IMR-90 (cell line): ENCODE measurements at regions not wholly inside any gene's neighbourhood (a gene's known extent, or its start where the extent isn't known, plus 50 kb on each side); places are given as distances from the start of the nearest gene placed in this dataset.

ENCODE experiments used
- ATAC-seq: fragments of 200-7000 bp; cut with Tn5 transposase; 2 replicates; pipeline ENCODE4 v1.9.1; 2020; ENCODE audit warnings: low read depth, mild to moderate bottlenecking, moderate library complexity
- BruUV-seq: library from RNA; stranded (reverse); fragments of 400-500 nt; replicated peaks from 2 replicates; lab custom pipeline; 2021; lab: Mats Ljungman, UMichigan
- CTCF ChIA-PET: fragments of 300-600 bp; formaldehyde crosslinking; extraction: SDS; loops from one replicate; lab custom pipeline; 2021; ENCODE audit warnings: antibody characterized with exemption; lab: Yijun Ruan, JAX
- POLR2A ChIA-PET: fragments of 300-600 bp; sonication (Branson Sonifier 250); formaldehyde crosslinking; loops from one replicate; lab custom pipeline; 2022; ENCODE audit warnings: antibody characterized with exemption; ENCODE audit not compliant: unreplicated experiment; lab: Charles Lee
- DNase-seq: peaks from one replicate; pipeline ENCODE4 v3.0.0; 2013
- H2AFZ ChIP-seq: replicated peaks from 2 replicates; pipeline ENCODE3; 2013; ENCODE audit warnings: low read length, mild to moderate bottlenecking; ENCODE audit not compliant: poor library complexity
- H2AK5ac ChIP-seq: 2 replicates; pipeline ENCODE4 v1.6.1; 2013; ENCODE audit warnings: low read depth, low read length, inconsistent platforms
- H2AK9ac ChIP-seq: replicated peaks from 2 replicates; pipeline ENCODE3; 2013; ENCODE audit warnings: mild to moderate bottlenecking, low read depth, low read length, moderate library complexity; ENCODE audit not compliant: poor library complexity
- H2BK120ac ChIP-seq: 2 replicates; pipeline ENCODE4 v1.6.1; 2013; ENCODE audit warnings: low read depth, low read length, inconsistent platforms
- H2BK15ac ChIP-seq: 3 replicates; pipeline ENCODE4 v1.6.1; 2013; ENCODE audit warnings: low read depth, low read length, inconsistent platforms
- H2BK20ac ChIP-seq: 2 replicates; pipeline ENCODE4 v1.6.1; 2013; ENCODE audit warnings: low read depth, mild to moderate bottlenecking, inconsistent platforms, low read length, moderate library complexity
- H2BK5ac ChIP-seq: 2 replicates; pipeline ENCODE4 v1.6.1; 2013; ENCODE audit warnings: mild to moderate bottlenecking, low read depth, low read length, inconsistent platforms; ENCODE audit not compliant: poor library complexity, severe bottlenecking
- H3K14ac ChIP-seq: replicated peaks from 2 replicates; pipeline ENCODE4 v1.6.1; 2013; ENCODE audit warnings: low read depth, low read length, inconsistent platforms
- H3K18ac ChIP-seq: 2 replicates; pipeline ENCODE4 v1.6.1; 2013; ENCODE audit warnings: low read depth, low read length, control low read depth
- H3K23ac ChIP-seq: 2 replicates; pipeline ENCODE4 v1.6.1; 2013; ENCODE audit warnings: low read depth, low read length, inconsistent platforms
- H3K27ac ChIP-seq: 2 replicates; pipeline ENCODE4 v1.5.1; 2013; ENCODE audit warnings: mild to moderate bottlenecking, control low read depth, low read length; ENCODE audit not compliant: insufficient read depth
- H3K27me3 ChIP-seq: 2 replicates; pipeline ENCODE4 v1.6.1; 2013; ENCODE audit warnings: low read length; ENCODE audit not compliant: control insufficient read depth, insufficient read depth
- H3K36me3 ChIP-seq: 2 replicates; pipeline ENCODE4 v1.6.1; 2013; ENCODE audit warnings: low read length, mixed read lengths; ENCODE audit not compliant: control insufficient read depth, insufficient read depth
- H3K4ac ChIP-seq: 2 replicates; pipeline ENCODE4 v1.6.1; 2013; ENCODE audit warnings: low read depth, low read length, inconsistent platforms
- H3K4me1 ChIP-seq: 2 replicates; pipeline ENCODE4 v1.6.1; 2013; ENCODE audit warnings: low read length, mixed read lengths; ENCODE audit not compliant: control insufficient read depth, insufficient read depth
- H3K4me2 ChIP-seq: 2 replicates; pipeline ENCODE4 v1.6.1; 2013; ENCODE audit warnings: low read depth, mild to moderate bottlenecking, control low read depth, low read length, moderate library complexity
- H3K4me3 ChIP-seq: 2 replicates; pipeline ENCODE4 v1.5.1; 2013; ENCODE audit warnings: low read depth, mild to moderate bottlenecking, control low read depth, low read length, moderate library complexity; ENCODE audit not compliant: insufficient read depth
- H3K56ac ChIP-seq: 2 replicates; pipeline ENCODE4 v1.6.1; 2013; ENCODE audit warnings: low read length, inconsistent platforms; ENCODE audit not compliant: insufficient read depth; ENCODE audit errors: extremely low read depth
- H3K79me1 ChIP-seq, 2 experiments: 2 replicates each; pipeline ENCODE4 v1.6.1; 2013; ENCODE audit warnings: low read length in 2 of 2, inconsistent platforms in 1 of 2, low read depth in 1 of 2
- H3K9ac ChIP-seq: 2 replicates; pipeline ENCODE4 v1.6.1; 2013; ENCODE audit warnings: low read depth, low read length, control low read depth
- H3K9me1 ChIP-seq: 2 replicates; pipeline ENCODE4 v1.6.1; 2013; ENCODE audit warnings: low read length, inconsistent platforms; ENCODE audit not compliant: insufficient read depth
- H3K9me3 ChIP-seq: 2 replicates; pipeline ENCODE4 v1.6.1; 2013; ENCODE audit warnings: low read length; ENCODE audit not compliant: control insufficient read depth, insufficient read depth
- H4K20me1 ChIP-seq: 2 replicates; pipeline ENCODE4 v1.6.1; 2013; ENCODE audit warnings: low read length, inconsistent platforms; ENCODE audit not compliant: insufficient read depth
- H4K5ac ChIP-seq: 2 replicates; pipeline ENCODE4 v1.6.1; 2013; ENCODE audit warnings: mild to moderate bottlenecking, low read depth, low read length, control low read depth
- H4K8ac ChIP-seq, 2 experiments: 2 replicates each; pipeline ENCODE4 v1.6.1; 2013; ENCODE audit warnings: low read depth in 2 of 2, low read length in 2 of 2, control low read depth in 1 of 2, inconsistent platforms in 1 of 2
- H4K91ac ChIP-seq: 2 replicates; pipeline ENCODE4 v1.6.1; 2013; ENCODE audit warnings: low read depth, low read length, inconsistent platforms; ENCODE audit not compliant: insufficient read depth
- BHLHE40 ChIP-seq: fragments of 150-350 bp; IDR thresholded peaks from 2 replicates; pipeline ENCODE4 v1.6.1; 2016; ENCODE audit warnings: mild to moderate bottlenecking, low read depth, low read length
- CEBPB ChIP-seq: IDR thresholded peaks from 2 replicates; pipeline ENCODE4 v1.6.1; 2012; ENCODE audit warnings: low read depth, low read length, improper control_type of control experiment
- CHD1 ChIP-seq: IDR thresholded peaks from 2 replicates; pipeline ENCODE4 v1.6.1; 2012; ENCODE audit warnings: low read depth, low read length, improper control_type of control experiment
- ELK1 ChIP-seq: fragments of 150-350 bp; IDR thresholded peaks from 2 replicates; pipeline ENCODE4 v1.6.1; 2016; ENCODE audit warnings: low read depth, mild to moderate bottlenecking, low read length, moderate library complexity, borderline replicate concordance
- FOS ChIP-seq: fragments of 150-350 bp; IDR thresholded peaks from 2 replicates; pipeline ENCODE4 v1.6.1; 2016; ENCODE audit warnings: low read depth, low read length
- MAFK ChIP-seq: IDR thresholded peaks from 2 replicates; pipeline ENCODE4 v1.6.1; 2012; ENCODE audit warnings: low read depth, low read length, improper control_type of control experiment
- MAZ ChIP-seq: IDR thresholded peaks from 2 replicates; pipeline ENCODE4 v1.6.1; 2012; ENCODE audit warnings: low read depth, mild to moderate bottlenecking, low read length, improper control_type of control experiment, moderate library complexity, borderline replicate concordance
- MXI1 ChIP-seq: IDR thresholded peaks from 2 replicates; pipeline ENCODE4 v1.6.1; 2012; ENCODE audit warnings: low read depth, mild to moderate bottlenecking, low read length, moderate library complexity, borderline replicate concordance
- NFE2L2 ChIP-seq: fragments of 150-350 bp; IDR thresholded peaks from 2 replicates; pipeline ENCODE4 v1.6.1; 2016; ENCODE audit warnings: low read depth, mild to moderate bottlenecking, low read length
- POLR2A ChIP-seq: IDR thresholded peaks from 2 replicates; pipeline ENCODE4 v1.6.1; 2012; ENCODE audit warnings: mild to moderate bottlenecking, low read depth, low read length
- RAD21 ChIP-seq: IDR thresholded peaks from 2 replicates; pipeline ENCODE4 v1.6.1; 2012; ENCODE audit warnings: low read length, improper control_type of control experiment
- RCOR1 ChIP-seq: IDR thresholded peaks from 2 replicates; pipeline ENCODE4 v1.6.1; 2012; ENCODE audit warnings: mild to moderate bottlenecking, low read length, improper control_type of control experiment; ENCODE audit not compliant: insufficient replicate concordance
- RFX5 ChIP-seq: IDR thresholded peaks from 2 replicates; pipeline ENCODE4 v1.8.0; 2012; ENCODE audit warnings: low read depth, mild to moderate bottlenecking, low read length, moderate library complexity
- SMC3 ChIP-seq: fragments of 150-350 bp; IDR thresholded peaks from 2 replicates; pipeline ENCODE4 v1.6.1; 2016; ENCODE audit warnings: low read depth, mild to moderate bottlenecking, antibody characterized with exemption, low read length, moderate library complexity
- USF2 ChIP-seq: fragments of 150-350 bp; IDR thresholded peaks from 2 replicates; pipeline ENCODE4 v1.6.1; 2017; ENCODE audit warnings: mild to moderate bottlenecking, antibody characterized with exemption, low read length, low read depth
- WGBS, 2 experiments: methylation state at CpG; one replicate each; pipeline versions ENCODE4 v1.1.5 to v1.1.7; 2013; ENCODE audit warnings: missing lambda C conversion rate in 2 of 2; ENCODE audit not compliant: insufficient read length in 1 of 2; ENCODE audit errors: extremely low coverage in 2 of 2; 5-methylcytosine and 5-hydroxymethylcytosine counted together
- dilution Hi-C: fragments of 300-500 bp; cut with HindIII; formaldehyde crosslinking; loops from one replicate; pipeline ENCODE4 v1.14.3; 2018; ENCODE audit warnings: low sequenced_read_pairs; ENCODE audit not compliant: unreplicated experiment
- in situ Hi-C: fragments of 300-500 bp; cut with MboI; formaldehyde crosslinking; loops from 3 replicates; pipeline ENCODE4 v1.14.3; 2019; ENCODE audit warnings: low sequenced_read_pairs, inconsistent platforms, mixed read lengths
- intact Hi-C: fragments of 100-400 bp; cut with micrococcal nuclease; formaldehyde crosslinking; loops from 2 replicates; pipeline ENCODE4 v1.10.0; 2022

- H3K4me3 ChIP-seq: no peak overlapping the region
- H2BK120ac ChIP-seq: no peak overlapping the region
- no peak overlapping the region for H3K14ac ChIP-seq
- H3K9me1 ChIP-seq: no peaks in the 10 kb centered on the region
- ATAC-seq: no peak
- no peaks in the 10 kb centered on the region for H3K36me3 ChIP-seq
- peaks cover 2% of the 10 kb centered on the region; the same call in 1 of the 2 replicates for H3K9me3 ChIP-seq
- ChIA-PET POLR2A (no interaction called here), CTCF (no interaction called here)
- H3K56ac ChIP-seq: no peak overlapping the region
- no peak for TF ChIP-seq MXI1
- no peak for TF ChIP-seq RAD21
- TF ChIP-seq RFX5: no peak
- no peak for TF ChIP-seq BHLHE40
- TF ChIP-seq RCOR1: no peak
- no peak for TF ChIP-seq FOS
- no peak for TF ChIP-seq USF2
- TF ChIP-seq SMC3: no peak
- no peak for TF ChIP-seq POLR2A
- TF ChIP-seq CHD1: no peak
- no peak for TF ChIP-seq MAZ
- no peak for TF ChIP-seq NFE2L2
- no peak for TF ChIP-seq MAFK
- TF ChIP-seq CEBPB: no peak
- no peak for TF ChIP-seq ELK1
- H4K5ac ChIP-seq: no peak overlapping the region
- in situ Hi-C loops (no loop called here), dilution Hi-C loops (no loop called here), intact Hi-C loops (no loop called here)
- no CpG with 5 or more reads among the region's 2 CpGs for WGBS, 2 experiments
- H3K27ac ChIP-seq: no peak overlapping the region
- no peak overlapping the region for H2BK15ac ChIP-seq
- H3K4me1 ChIP-seq: no peaks in the 10 kb centered on the region
- H3K23ac ChIP-seq: no peak overlapping the region
- no peak overlapping the region for H2AFZ ChIP-seq
- H3K4ac ChIP-seq: no peak overlapping the region
- H2AK5ac ChIP-seq: no peak overlapping the region
- no peak overlapping the region for H2BK20ac ChIP-seq
- no peaks in the 10 kb centered on the region for H4K20me1 ChIP-seq
- no peak overlapping the region for H2BK5ac ChIP-seq
- DNase-seq: no peak
- no peak overlapping the region for H4K8ac ChIP-seq
- no TSS peak for BruUV-seq
- H3K4me2 ChIP-seq: no peak overlapping the region
- no peak overlapping the region for H3K18ac ChIP-seq
- H3K79me1 ChIP-seq: no peaks in the 10 kb centered on the region
- no peak overlapping the region for H4K91ac ChIP-seq
- H3K9ac ChIP-seq: no peak overlapping the region
- no peaks in the 10 kb centered on the region for H3K27me3 ChIP-seq
- no peak overlapping the region for H2AK9ac ChIP-seq
These were observed 204.1 kb upstream of the CENPE start for GRCh38 chr4:103402198-103402597.
